H1 (cell line): ENCODE measurements at regions not wholly inside any gene's neighbourhood (a gene's known extent, or its start where the extent isn't known, plus 50 kb on each side); places are given as distances from the start of the nearest gene placed in this dataset.

ENCODE experiments used
- TF ChIP-seq, protein P1 (sequence below): IDR thresholded peaks from 2 replicates; pipeline ENCODE4 v1.6.1; 2011; ENCODE audit warnings: low read length, improper control_type of control experiment

DNA sequence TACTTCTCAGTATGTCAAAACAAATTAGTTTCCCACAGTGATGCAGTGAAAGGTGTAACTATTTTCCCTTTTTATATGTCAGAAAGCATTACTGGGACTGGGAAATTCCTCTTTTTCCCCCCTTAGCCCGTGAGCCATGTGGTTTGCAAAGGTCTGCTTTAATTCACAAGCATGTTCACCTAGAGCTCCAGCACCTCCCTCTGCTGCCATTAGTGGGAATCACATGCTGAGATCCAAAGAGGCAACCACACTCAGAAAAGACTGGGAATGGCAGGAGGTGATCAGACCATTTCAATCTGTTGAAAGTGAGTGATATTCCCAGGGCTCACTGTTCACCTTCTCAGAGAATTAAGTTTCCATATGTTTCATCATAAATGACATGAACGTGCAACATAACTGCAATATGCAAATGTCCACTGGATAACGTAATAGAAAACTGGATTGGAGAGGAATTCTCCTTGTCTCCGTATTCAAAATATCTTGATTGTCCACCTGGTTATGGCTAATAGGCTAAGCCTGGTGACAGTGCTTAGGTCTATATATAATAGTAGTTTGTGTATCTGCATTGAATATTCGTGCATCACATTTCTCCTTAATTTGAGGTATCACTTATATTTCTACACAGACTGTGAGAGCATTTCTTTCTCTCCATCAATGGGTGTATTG, 703.5 kb upstream of the WWC1 start (continued):
- TF ChIP-seq, protein P1, sequence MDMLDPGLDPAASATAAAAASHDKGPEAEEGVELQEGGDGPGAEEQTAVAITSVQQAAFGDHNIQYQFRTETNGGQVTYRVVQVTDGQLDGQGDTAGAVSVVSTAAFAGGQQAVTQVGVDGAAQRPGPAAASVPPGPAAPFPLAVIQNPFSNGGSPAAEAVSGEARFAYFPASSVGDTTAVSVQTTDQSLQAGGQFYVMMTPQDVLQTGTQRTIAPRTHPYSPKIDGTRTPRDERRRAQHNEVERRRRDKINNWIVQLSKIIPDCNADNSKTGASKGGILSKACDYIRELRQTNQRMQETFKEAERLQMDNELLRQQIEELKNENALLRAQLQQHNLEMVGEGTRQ: no peak
